ENCODE measurements at regions not wholly inside any gene's neighbourhood (a gene's known extent, or its start where the extent isn't known, plus 50 kb on each side); places are given as distances from the start of the nearest gene placed in this dataset.
"Not testable (repeated sequence)": the region's sequence is repeated elsewhere in the genome, so short reads cannot be mapped to it uniquely, and the experiment has no call there.

DNA sequence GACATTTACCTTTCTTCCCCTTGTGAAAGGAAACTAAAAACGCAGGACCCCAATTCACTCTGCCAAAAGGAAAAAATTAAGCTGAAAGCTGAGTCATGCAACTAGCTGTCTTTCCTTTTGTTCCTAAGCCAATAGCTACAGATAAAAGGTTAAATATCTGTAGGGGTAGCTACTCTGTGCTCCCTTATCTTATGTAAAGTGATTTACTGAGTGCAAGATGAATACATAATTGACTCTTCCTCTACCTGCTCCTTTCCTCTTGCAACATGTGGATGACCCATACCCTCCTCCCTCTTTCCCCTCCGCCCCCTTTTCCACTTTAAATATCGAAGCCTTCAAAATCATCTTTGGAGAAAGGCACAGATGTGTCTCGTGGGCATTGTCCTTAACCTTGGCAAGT, 68.0 kb upstream of the ZNF157 start:
- Histone ChIP-seq H3K9me2 (replicated peaks; ENCODE audit: insufficient read depth, low read length) (no peaks in the 10 kb centered on the region), H3F3A (ENCODE audit: insufficient read depth, low read length) (no peaks in the 10 kb centered on the region), H4K20me1 (ENCODE audit: insufficient read depth, low read length) (no peaks in the 10 kb centered on the region), H3K79me2 (ENCODE audit: low read length) (no peaks in the 10 kb centered on the region), H3K4me3 (ENCODE audit: low read length) (no peak overlapping the region), H3K4me2 (ENCODE audit: low read depth, low read length) (no peak overlapping the region), H2AFZ (ENCODE audit: low read length) (no peak overlapping the region), H3K9ac (ENCODE audit: low read length) (no peak overlapping the region), H3K27me3 (replicated peaks; ENCODE audit: insufficient read depth, low read length) (no peaks in the 10 kb centered on the region), H3K36me3 (replicated peaks; ENCODE audit: insufficient read depth, low read length) (no peaks in the 10 kb centered on the region), H3K4me1 (ENCODE audit: low read length) (no peaks in the 10 kb centered on the region), H3K27ac (ENCODE audit: low read length) (no peak overlapping the region), H3K9me3 (replicated peaks; ENCODE audit: insufficient read depth, low read length) (no peaks in the 10 kb centered on the region)
- no peak for DNase-seq
- TF ChIP-seq EZH2phosphoT487 (IDR thresholded peaks at IDR 0.05; ENCODE audit: low read length) = no peak
- no peak for TF ChIP-seq EZH2 (optimal IDR thresholded peaks at IDR 0.05; ENCODE audit: low read depth, low read length)
- TF ChIP-seq, protein P1, sequence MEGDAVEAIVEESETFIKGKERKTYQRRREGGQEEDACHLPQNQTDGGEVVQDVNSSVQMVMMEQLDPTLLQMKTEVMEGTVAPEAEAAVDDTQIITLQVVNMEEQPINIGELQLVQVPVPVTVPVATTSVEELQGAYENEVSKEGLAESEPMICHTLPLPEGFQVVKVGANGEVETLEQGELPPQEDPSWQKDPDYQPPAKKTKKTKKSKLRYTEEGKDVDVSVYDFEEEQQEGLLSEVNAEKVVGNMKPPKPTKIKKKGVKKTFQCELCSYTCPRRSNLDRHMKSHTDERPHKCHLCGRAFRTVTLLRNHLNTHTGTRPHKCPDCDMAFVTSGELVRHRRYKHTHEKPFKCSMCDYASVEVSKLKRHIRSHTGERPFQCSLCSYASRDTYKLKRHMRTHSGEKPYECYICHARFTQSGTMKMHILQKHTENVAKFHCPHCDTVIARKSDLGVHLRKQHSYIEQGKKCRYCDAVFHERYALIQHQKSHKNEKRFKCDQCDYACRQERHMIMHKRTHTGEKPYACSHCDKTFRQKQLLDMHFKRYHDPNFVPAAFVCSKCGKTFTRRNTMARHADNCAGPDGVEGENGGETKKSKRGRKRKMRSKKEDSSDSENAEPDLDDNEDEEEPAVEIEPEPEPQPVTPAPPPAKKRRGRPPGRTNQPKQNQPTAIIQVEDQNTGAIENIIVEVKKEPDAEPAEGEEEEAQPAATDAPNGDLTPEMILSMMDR (IDR thresholded peaks at IDR 0.05; ENCODE audit: low read length) = no peak

DNA sequence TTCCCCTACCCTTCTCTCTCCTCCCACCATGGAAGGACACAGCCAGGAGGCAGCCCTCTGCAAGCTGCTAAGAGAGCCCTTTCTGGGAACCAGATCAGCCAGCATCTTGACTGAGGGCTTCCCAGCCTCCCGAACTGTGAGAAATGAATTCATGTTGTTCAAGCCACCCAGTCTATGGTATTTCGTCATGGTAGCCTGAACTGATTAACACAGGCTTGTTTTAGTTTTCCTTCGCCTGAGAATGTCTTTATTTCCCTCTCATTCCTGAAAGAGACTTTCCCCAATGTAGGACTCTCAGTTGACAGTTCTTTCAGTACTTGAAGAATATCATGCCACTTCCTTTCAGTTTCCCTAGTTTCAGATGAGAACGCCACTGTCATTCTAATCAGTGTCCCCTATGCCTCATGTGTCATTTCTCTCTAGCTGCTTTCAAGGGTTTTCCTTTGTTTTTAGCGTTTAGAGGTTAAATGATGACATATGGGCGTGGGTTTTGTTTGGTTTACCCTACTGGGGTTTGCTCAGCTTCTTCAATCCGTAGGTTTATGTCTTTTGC, 63.8 kb upstream of the ZNF157 start:
- H3K9ac ChIP-seq (ENCODE audit: low read length); H3K79me2 ChIP-seq (ENCODE audit: low read length); H3K27me3 ChIP-seq (replicated peaks; ENCODE audit: insufficient read depth, low read length); DNase-seq; H3K4me1 ChIP-seq (ENCODE audit: low read length); H3K27ac ChIP-seq (ENCODE audit: low read length); H3K4me2 ChIP-seq (ENCODE audit: low read depth, low read length); H3K4me3 ChIP-seq (ENCODE audit: low read length); H4K20me1 ChIP-seq (ENCODE audit: insufficient read depth, low read length); H3F3A ChIP-seq (ENCODE audit: insufficient read depth, low read length); H3K9me3 ChIP-seq (replicated peaks; ENCODE audit: insufficient read depth, low read length); H3K36me3 ChIP-seq (replicated peaks; ENCODE audit: insufficient read depth, low read length); H2AFZ ChIP-seq (ENCODE audit: low read length); H3K9me2 ChIP-seq (replicated peaks; ENCODE audit: insufficient read depth, low read length): not testable (repeated sequence)

GRCh38 chrX:47311932-47312774, 58.2 kb upstream of the ZNF157 start:
- DNase-seq = no peak
- H4K20me1 ChIP-seq (ENCODE audit: insufficient read depth, low read length) = no peaks in the 10 kb centered on the region
- TF ChIP-seq, protein P1 (IDR thresholded peaks at IDR 0.05; ENCODE audit: low read length) = peak; percentile 9; the same call in 1 of the 2 replicates
- no peak for TF ChIP-seq EZH2 (optimal IDR thresholded peaks at IDR 0.05; ENCODE audit: low read depth, low read length)
- no peak for TF ChIP-seq EZH2phosphoT487 (IDR thresholded peaks at IDR 0.05; ENCODE audit: low read length)
- no peak overlapping the region for H3K27ac ChIP-seq (ENCODE audit: low read length)
- no peaks in the 10 kb centered on the region for H3K4me1 ChIP-seq (ENCODE audit: low read length)
- no peak overlapping the region for H3K4me3 ChIP-seq (ENCODE audit: low read length)
- H3F3A ChIP-seq (ENCODE audit: insufficient read depth, low read length) = no peaks in the 10 kb centered on the region
- H3K79me2 ChIP-seq (ENCODE audit: low read length) = no peaks in the 10 kb centered on the region
- no peak overlapping the region for H3K4me2 ChIP-seq (ENCODE audit: low read depth, low read length)
- no peaks in the 10 kb centered on the region for H3K36me3 ChIP-seq (replicated peaks; ENCODE audit: insufficient read depth, low read length)
- no peaks in the 10 kb centered on the region for H3K9me2 ChIP-seq (replicated peaks; ENCODE audit: insufficient read depth, low read length)
- H3K27me3 ChIP-seq (replicated peaks; ENCODE audit: insufficient read depth, low read length) = no peaks in the 10 kb centered on the region
- H3K9me3 ChIP-seq (replicated peaks; ENCODE audit: insufficient read depth, low read length) = no peaks in the 10 kb centered on the region
- no peak overlapping the region for H3K9ac ChIP-seq (ENCODE audit: low read length)
- H2AFZ ChIP-seq (ENCODE audit: low read length) = no peak overlapping the region

- Histone ChIP-seq H3K9me2 (replicated peaks; ENCODE audit: insufficient read depth, low read length) (no peaks in the 10 kb centered on the region), H3K79me2 (ENCODE audit: low read length) (no peaks in the 10 kb centered on the region), H3K4me1 (ENCODE audit: low read length) (no peaks in the 10 kb centered on the region), H3K4me2 (ENCODE audit: low read depth, low read length) (no peak overlapping the region), H3K4me3 (ENCODE audit: low read length) (no peak overlapping the region), H3K9me3 (replicated peaks; ENCODE audit: insufficient read depth, low read length) (no peaks in the 10 kb centered on the region), H3K9ac (ENCODE audit: low read length) (no peak overlapping the region), H3K36me3 (replicated peaks; ENCODE audit: insufficient read depth, low read length) (no peaks in the 10 kb centered on the region), H4K20me1 (ENCODE audit: insufficient read depth, low read length) (no peaks in the 10 kb centered on the region), H2AFZ (ENCODE audit: low read length) (no peak overlapping the region), H3F3A (ENCODE audit: insufficient read depth, low read length) (no peaks in the 10 kb centered on the region), H3K27ac (ENCODE audit: low read length) (no peak overlapping the region), H3K27me3 (replicated peaks; ENCODE audit: insufficient read depth, low read length) (no peaks in the 10 kb centered on the region)
- DNase-seq = no peak
- TF ChIP-seq EZH2 (optimal IDR thresholded peaks at IDR 0.05; ENCODE audit: low read depth, low read length) = no peak
- TF ChIP-seq EZH2phosphoT487 (IDR thresholded peaks at IDR 0.05; ENCODE audit: low read length) = no peak
- TF ChIP-seq, protein P1 (IDR thresholded peaks at IDR 0.05; ENCODE audit: low read length) = no peak
These were observed 57.3 kb upstream of the ZNF157 start for GRCh38 chrX:47313056-47313455.
